Subcutaneous abdominal adipose tissue (tissue), 5 donors: ENCODE measurements at regions not wholly inside any gene's neighbourhood (a gene's known extent, or its start where the extent isn't known, plus 50 kb on each side); places are given as distances from the start of the nearest gene placed in this dataset.

Experiments used
- H3K27ac ChIP-seq: one replicate; pipeline ENCODE4 v1.7.0; 2013; ENCODE audit warnings: low read depth, mild to moderate bottlenecking, inconsistent platforms, low read length, moderate library complexity
- H3K27me3 ChIP-seq, 5 donors: one replicate each; pipeline ENCODE4 v1.7.0; 2013; ENCODE audit warnings: low read length in 5 of 5, inconsistent platforms in 1 of 5; ENCODE audit not compliant: control insufficient read depth in 5 of 5, insufficient read depth in 4 of 5
- H3K36me3 ChIP-seq, 5 donors: one replicate each; pipeline ENCODE4 v1.7.0; 2013; ENCODE audit warnings: low read length in 5 of 5; ENCODE audit not compliant: control insufficient read depth in 5 of 5, insufficient read depth in 5 of 5
- H3K4me1 ChIP-seq, 5 donors: one replicate each; pipeline ENCODE4 v1.7.0; 2013; ENCODE audit warnings: low read length in 5 of 5, mild to moderate bottlenecking in 3 of 5, moderate library complexity in 1 of 5; ENCODE audit not compliant: control insufficient read depth in 5 of 5, insufficient read depth in 5 of 5
- H3K4me3 ChIP-seq, 5 donors: one replicate each; pipeline ENCODE4 v1.7.0; 2013; ENCODE audit warnings: low read length in 5 of 5, low read depth in 1 of 5
- H3K9ac ChIP-seq, 5 donors: one replicate each; pipeline ENCODE4 v1.7.0; 2013; ENCODE audit warnings: low read length in 5 of 5, mild to moderate bottlenecking in 4 of 5, moderate library complexity in 3 of 5
- H3K9me3 ChIP-seq, 5 donors: one replicate each; pipeline ENCODE4 v1.7.0; 2013; ENCODE audit warnings: low read length in 5 of 5; ENCODE audit not compliant: control insufficient read depth in 5 of 5
- donor health status: healthy.
- donor health status: healthy.
- donor health status: healthy.
- donor health status: healthy.
- donor health status: healthy.

GRCh38 chr4:17153572-17153971, 255.1 kb upstream of the LDB2 start:
- H3K36me3 ChIP-seq = no peaks in the 10 kb centered on the region
- no peak overlapping the region for H3K4me3 ChIP-seq
- no peak overlapping the region for H3K9ac ChIP-seq
- H3K27ac ChIP-seq = no peak overlapping the region
- no peaks in the 10 kb centered on the region for H3K27me3 ChIP-seq
- H3K4me1 ChIP-seq = no peaks in the 10 kb centered on the region
- H3K9me3 ChIP-seq = no peaks in the 10 kb centered on the region

- no peaks in the 10 kb centered on the region for H3K27me3 ChIP-seq
- no peaks in the 10 kb centered on the region for H3K36me3 ChIP-seq
- no peaks in the 10 kb centered on the region for H3K9me3 ChIP-seq
- no peak overlapping the region for H3K9ac ChIP-seq
- H3K4me1 ChIP-seq = no peaks in the 10 kb centered on the region
- no peak overlapping the region for H3K27ac ChIP-seq
- H3K4me3 ChIP-seq = no peak overlapping the region
These were observed 254.6 kb upstream of the LDB2 start for GRCh38 chr4:17152941-17153540.

GRCh38 chr4:17142232-17142711, 243.8 kb upstream of the LDB2 start:
- H3K9ac ChIP-seq = no peak overlapping the region
- no peak overlapping the region for H3K27ac ChIP-seq
- peaks cover 0 to 4% (median 0%) of the 10 kb centered on the region in 5 donors for H3K4me1 ChIP-seq
- H3K36me3 ChIP-seq = no peaks in the 10 kb centered on the region
- H3K27me3 ChIP-seq = no peaks in the 10 kb centered on the region
- H3K4me3 ChIP-seq = no peak overlapping the region
- peaks cover 0 to 13% (median 9%) of the 10 kb centered on the region in 5 donors for H3K9me3 ChIP-seq

- peaks cover 0 to 14% (median 9%) of the 10 kb centered on the region in 5 donors for H3K9me3 ChIP-seq
- peak overlapping the region in 1 of 5 donors; percentile 22 for H3K4me3 ChIP-seq
- H3K9ac ChIP-seq = no peak overlapping the region
- no peak overlapping the region for H3K27ac ChIP-seq
- no peaks in the 10 kb centered on the region for H3K36me3 ChIP-seq
- H3K27me3 ChIP-seq = no peaks in the 10 kb centered on the region
- peaks cover 0 to 4% (median 0%) of the 10 kb centered on the region in 5 donors for H3K4me1 ChIP-seq
These were observed 240.4 kb upstream of the LDB2 start for GRCh38 chr4:17138847-17139246.

- Histone ChIP-seq H3K9me3 (peaks cover 0 to 13% (median 5%) of the 10 kb centered on the region in 5 donors), H3K27me3 (no peaks in the 10 kb centered on the region), H3K36me3 (no peaks in the 10 kb centered on the region), H3K4me3 (no peak overlapping the region), H3K4me1 (no peaks in the 10 kb centered on the region), H3K9ac (no peak overlapping the region), H3K27ac (no peak overlapping the region)
These were observed 236.1 kb upstream of the LDB2 start for GRCh38 chr4:17134565-17134964.

- H3K4me3 ChIP-seq = no peak overlapping the region
- peaks cover 0 to 8% (median under 1%) of the 10 kb centered on the region in 5 donors for H3K9me3 ChIP-seq
- H3K9ac ChIP-seq = no peak overlapping the region
- no peaks in the 10 kb centered on the region for H3K4me1 ChIP-seq
- no peaks in the 10 kb centered on the region for H3K27me3 ChIP-seq
- H3K36me3 ChIP-seq = no peaks in the 10 kb centered on the region
- no peak overlapping the region for H3K27ac ChIP-seq
These were observed 235.7 kb upstream of the LDB2 start for GRCh38 chr4:17134100-17134499.

GRCh38 chr4:17132226-17132625, 233.8 kb upstream of the LDB2 start:
- H3K4me1 ChIP-seq = peaks cover 0 to 3% (median 0%) of the 10 kb centered on the region in 5 donors
- H3K9me3 ChIP-seq = peaks cover 0 to 3% (median 0%) of the 10 kb centered on the region in 5 donors
- H3K27me3 ChIP-seq = no peaks in the 10 kb centered on the region
- H3K4me3 ChIP-seq = no peak overlapping the region
- no peaks in the 10 kb centered on the region for H3K36me3 ChIP-seq
- H3K9ac ChIP-seq = no peak overlapping the region
- H3K27ac ChIP-seq = no peak overlapping the region

- H3K9me3 ChIP-seq = peaks cover 0 to 3% (median 0%) of the 10 kb centered on the region in 5 donors
- no peaks in the 10 kb centered on the region for H3K27me3 ChIP-seq
These were observed 229.8 kb upstream of the LDB2 start for GRCh38 chr4:17128268-17128667.

GRCh38 chr4:17126321-17126966, 228.0 kb upstream of the LDB2 start:
- Histone ChIP-seq H3K9me3 (no peaks in the 10 kb centered on the region), H3K27ac (no peak overlapping the region), H3K4me1 (peaks cover 0 to 3% (median 0%) of the 10 kb centered on the region in 5 donors), H3K4me3 (no peak overlapping the region), H3K36me3 (no peaks in the 10 kb centered on the region), H3K27me3 (no peaks in the 10 kb centered on the region), H3K9ac (no peak overlapping the region)

More at GRCh38 chr4:17128268-17128667, 229.8 kb upstream of the LDB2 start:
- Histone ChIP-seq H3K9ac (no peak overlapping the region), H3K36me3 (no peaks in the 10 kb centered on the region), H3K4me3 (no peak overlapping the region), H3K4me1 (peaks cover 0 to 3% (median 0%) of the 10 kb centered on the region in 5 donors), H3K27ac (no peak overlapping the region)

GRCh38 chr4:17124767-17125166, 226.3 kb upstream of the LDB2 start:
- H3K9ac ChIP-seq = no peak overlapping the region
- peaks cover 0 to 3% (median 0%) of the 10 kb centered on the region in 5 donors for H3K4me1 ChIP-seq
- H3K36me3 ChIP-seq = no peaks in the 10 kb centered on the region
- H3K9me3 ChIP-seq = peaks cover 0 to 8% (median 4%) of the 10 kb centered on the region in 5 donors
- no peak overlapping the region for H3K4me3 ChIP-seq
- no peaks in the 10 kb centered on the region for H3K27me3 ChIP-seq
- no peak overlapping the region for H3K27ac ChIP-seq
